A549 (cell line): ENCODE measurements at regions not wholly inside any gene's neighbourhood (a gene's known extent, or its start where the extent isn't known, plus 50 kb on each side); places are given as distances from the start of the nearest gene placed in this dataset.

Experiments used
- ATAC-seq, 2 experiments: fragments of 200-7000 bp in 1 of 2; fragments of >200 bp in 1 of 2; cut with Nextera tagmentation in 1 of 2; cut with Tn5 transposase in 1 of 2; 3 replicates each; pipeline versions ENCODE4 v1.8.0 to v1.9.1; 2018 to 2020; ENCODE audit warnings: mild to moderate bottlenecking in 1 of 2, moderate library complexity in 1 of 2
- CTCF ChIA-PET: fragments of 300-600 bp; sonication (Branson Sonifier 250); formaldehyde crosslinking; extraction: SDS; loops from one replicate; lab custom pipeline; 2021; ENCODE audit warnings: antibody characterized with exemption, inconsistent platforms; lab: Yijun Ruan, JAX
- POLR2A ChIA-PET: fragments of 350-600 bp; formaldehyde crosslinking; extraction: SDS; loops from one replicate; lab custom pipeline; 2021; ENCODE audit warnings: antibody characterized with exemption, inconsistent platforms; lab: Yijun Ruan, JAX
- DNase-seq, 2 experiments: peaks; one replicate each; pipeline versions ENCODE4 v3.0.0 to v3.0.0-alpha.2; 2011 to 2016; ENCODE audit warnings: low read depth in 1 of 2, low spot score in 1 of 2
- FAIRE-seq: peaks from 2 replicates; lab custom pipeline; 2011; peaks lifted over from hg19 to GRCh38; lab: Jason Lieb, UNC
- H3K27ac ChIP-seq, 2 experiments: fragments of >200 bp; sonication (Bioruptor Twin); formaldehyde crosslinking; 3 replicates each; pipeline ENCODE4 v1.5.1; 2016 to 2017
- H3K4me1 ChIP-seq: fragments of >200 bp; sonication (Bioruptor Twin); formaldehyde crosslinking; 3 replicates; pipeline ENCODE4 v1.6.1; 2016
- H3K4me2 ChIP-seq: fragments of >200 bp; sonication (Bioruptor Twin); formaldehyde crosslinking; 3 replicates; pipeline ENCODE4 v1.6.1; 2016
- H3K4me3 ChIP-seq: fragments of >200 bp; sonication (Bioruptor Twin); formaldehyde crosslinking; 3 replicates; pipeline ENCODE4 v1.5.1; 2016
- H3K9me3 ChIP-seq: fragments of >200 bp; sonication (Bioruptor Twin); formaldehyde crosslinking; 3 replicates; pipeline ENCODE4 v1.6.1; 2016
- CBX2 ChIP-seq: fragments of 200-600 bp; sonication (generic); IDR thresholded peaks from 2 replicates; pipeline ENCODE4 v1.6.1; 2016; ENCODE audit warnings: low read depth, mild to moderate bottlenecking, borderline replicate concordance
- CEBPB ChIP-seq, 2 experiments: fragments of >200 bp in 1 of 2; sonication (Bioruptor Twin) in 1 of 2; formaldehyde crosslinking in 1 of 2; IDR thresholded peaks; 2 replicates each; pipeline ENCODE4 v1.6.1; 2012 to 2016
- EHF ChIP-seq: fragments of 250-450 bp; sonication (Bioruptor Pico); IDR thresholded peaks from 2 replicates; pipeline ENCODE4 v1.5.0; 2020; ENCODE audit warnings: mild to moderate bottlenecking
- EP300 ChIP-seq, 2 experiments: fragments of >200 bp; sonication (Bioruptor Twin); formaldehyde crosslinking; IDR thresholded peaks; 2 replicates in 1 of 2; 3 replicates in 1 of 2; pipeline ENCODE4 v1.6.1; 2016 to 2017
- ESRRA ChIP-seq: fragments of 150-350 bp; IDR thresholded peaks from 2 replicates; pipeline ENCODE4 v1.6.1; 2014; ENCODE audit warnings: mild to moderate bottlenecking, low read length, borderline replicate concordance
- FOSB ChIP-seq: fragments of 250-450 bp; sonication (Bioruptor Pico); IDR thresholded peaks from 2 replicates; pipeline ENCODE4 v1.5.0; 2020; ENCODE audit warnings: mild to moderate bottlenecking, moderate library complexity
- GATA3 ChIP-seq: IDR thresholded peaks from 2 replicates; pipeline ENCODE4 v1.6.1; 2012; ENCODE audit warnings: borderline replicate concordance
- HDAC2 ChIP-seq: fragments of 200-600 bp; sonication (generic); IDR thresholded peaks from 2 replicates; pipeline ENCODE4 v1.6.1; 2016
- HEYL ChIP-seq: fragments of 250-450 bp; sonication (Bioruptor Pico); IDR thresholded peaks from 2 replicates; pipeline ENCODE4 v1.8.0; 2021; ENCODE audit warnings: mild to moderate bottlenecking, moderate library complexity
- HMGXB4 ChIP-seq: fragments of 250-450 bp; sonication (Bioruptor Pico); IDR thresholded peaks from 2 replicates; pipeline ENCODE4 v1.5.0; 2021; ENCODE audit warnings: mild to moderate bottlenecking, moderate library complexity, borderline replicate concordance
- HOXA7 ChIP-seq: fragments of 250-450 bp; sonication (Bioruptor Pico); IDR thresholded peaks from 2 replicates; pipeline ENCODE4 v1.5.0; 2020; ENCODE audit warnings: mild to moderate bottlenecking, moderate library complexity
- HOXB5 ChIP-seq: fragments of 250-450 bp; sonication (Bioruptor Pico); IDR thresholded peaks from 2 replicates; pipeline ENCODE4 v1.5.0; 2020; ENCODE audit warnings: mild to moderate bottlenecking, moderate library complexity
- JUNB ChIP-seq: fragments of >200 bp; sonication (Bioruptor Twin); formaldehyde crosslinking; IDR thresholded peaks from 2 replicates; pipeline ENCODE4 v1.6.1; 2016
- KDM1A ChIP-seq: fragments of 200-600 bp; sonication (generic); IDR thresholded peaks from 2 replicates; pipeline ENCODE4 v1.6.1; 2016; ENCODE audit warnings: low read depth, mild to moderate bottlenecking
- KDM5A ChIP-seq: fragments of 200-600 bp; sonication (generic); IDR thresholded peaks from 2 replicates; pipeline ENCODE4 v1.6.1; 2016; ENCODE audit warnings: antibody characterized with exemption, mild to moderate bottlenecking
- MAFK ChIP-seq: fragments of 450-650 bp; IDR thresholded peaks from 2 replicates; pipeline ENCODE4 v1.6.1; 2014; ENCODE audit not compliant: partially characterized antibody
- MAX ChIP-seq: IDR thresholded peaks from 2 replicates; pipeline ENCODE4 v1.6.1; 2012
- MAZ ChIP-seq: fragments of 150-350 bp; IDR thresholded peaks from 2 replicates; pipeline ENCODE4 v1.6.1; 2014; ENCODE audit warnings: antibody characterized with exemption, low read depth, low read length, borderline replicate concordance
- POLR2A ChIP-seq: IDR thresholded peaks from 2 replicates; pipeline ENCODE4 v1.6.1; 2012; ENCODE audit warnings: mild to moderate bottlenecking, low read length
- POLR2AphosphoS2 ChIP-seq: conservative IDR thresholded peaks from 2 replicates; pipeline ENCODE4 v1.6.1; 2012; ENCODE audit warnings: low read length, improper control_type of control experiment, inconsistent platforms
- RARB ChIP-seq: fragments of 250-450 bp; sonication (Bioruptor Pico); IDR thresholded peaks from 2 replicates; pipeline ENCODE4 v1.8.0; 2021; ENCODE audit warnings: mild to moderate bottlenecking, moderate library complexity
- RFX5 ChIP-seq: fragments of 450-650 bp; IDR thresholded peaks from 2 replicates; pipeline ENCODE4 v1.7.1; 2014; ENCODE audit warnings: antibody characterized with exemption, mild to moderate bottlenecking, moderate library complexity
- RNF2 ChIP-seq: fragments of 200-600 bp; sonication (generic); IDR thresholded peaks from 2 replicates; pipeline ENCODE4 v1.6.1; 2016; ENCODE audit warnings: low read depth, mild to moderate bottlenecking, antibody characterized with exemption, moderate library complexity, borderline replicate concordance
- SMC3 ChIP-seq: fragments of >200 bp; sonication (Bioruptor Twin); formaldehyde crosslinking; IDR thresholded peaks from 3 replicates; pipeline ENCODE4 v1.6.1; 2018; ENCODE audit warnings: inconsistent platforms
- SREBF2 ChIP-seq: fragments of 450-650 bp; IDR thresholded peaks from 2 replicates; pipeline ENCODE4 v1.6.1; 2014; ENCODE audit warnings: mild to moderate bottlenecking, moderate library complexity
- ZC3H11A ChIP-seq: fragments of 450-650 bp; IDR thresholded peaks from 2 replicates; pipeline ENCODE4 v1.6.1; 2014; ENCODE audit warnings: antibody characterized with exemption, mild to moderate bottlenecking
- ZSCAN20 ChIP-seq: fragments of 250-450 bp; sonication (Bioruptor Pico); IDR thresholded peaks from 2 replicates; pipeline ENCODE4 v1.8.0; 2022; ENCODE audit warnings: mild to moderate bottlenecking, moderate library complexity
- WGBS: methylation state at CpG from one replicate; pipeline ENCODE4 v1.1.6; 2017; ENCODE audit errors: missing lambda C conversion rate; 5-methylcytosine and 5-hydroxymethylcytosine counted together

- Histone ChIP-seq H3K4me1 (0 out of 3 replicates have a peak, but pooled peaks cover 5% of the 10 kb centered on the region), H3K9me3 (no peaks in the 10 kb centered on the region), H3K27ac (no peak overlapping the region), H3K4me2 (no peak overlapping the region), H3K4me3 (no peak overlapping the region)
- POLR2A ChIA-PET: no interaction called here
- WGBS: 100% methylated on average over 1 of the region's 1 CpG
- no peak for TF ChIP-seq HDAC2
- no peak for TF ChIP-seq HOXA7 (CRISPR knock-in tag)
- no peak for TF ChIP-seq KDM1A
- no peak for TF ChIP-seq RARB (CRISPR knock-in tag)
- no peak for TF ChIP-seq CEBPB (IDR thresholded peaks at IDR 0.05)
- no peak for TF ChIP-seq JUNB
- no peak for TF ChIP-seq HMGXB4 (CRISPR knock-in tag)
- no peak for TF ChIP-seq SREBF2
- TF ChIP-seq MAFK: no peak
- TF ChIP-seq EHF (CRISPR knock-in tag): no peak
- TF ChIP-seq POLR2A: no peak
- TF ChIP-seq HOXB5 (CRISPR knock-in tag): no peak
- no peak for TF ChIP-seq RNF2
- no peak for TF ChIP-seq HEYL (CRISPR knock-in tag)
- TF ChIP-seq GATA3: no peak
- TF ChIP-seq CBX2: no peak
- no peak for FAIRE-seq
- no peak for ATAC-seq
- CTCF ChIA-PET: interaction anchor here (1.5 kb wide), 1 partner anchor 32 kb away, joined by 3 read pairs; no protein-coding TSS in a partner anchor
- DNase-seq: no peak
Measured at GRCh38 chr11:101757741-101758140, 157.1 kb upstream of the CEP126 start.

- Histone ChIP-seq H3K4me1 (peaks cover 9% of the 10 kb centered on the region; the same call in 2 of the 3 replicates), H3K4me3 (no peak overlapping the region), H3K27ac (peak overlapping the region; percentile 16 to 35; a peak in 2 of 6 replicates), H3K4me2 (peak overlapping the region; percentile 31), H3K9me3 (no peaks in the 10 kb centered on the region)
- POLR2A ChIA-PET: no interaction called here
- CTCF ChIA-PET: interaction anchor here (0.9 kb wide), 1 partner anchor 243 kb away, joined by 5 read pairs; no protein-coding TSS in a partner anchor
- ATAC-seq: no peak
- no peak for FAIRE-seq
- TF ChIP-seq POLR2AphosphoS2 (no peak), HOXA7 (CRISPR knock-in tag) (no peak), FOSB (CRISPR knock-in tag) (no peak), MAX (no peak), CEBPB (IDR thresholded peaks at IDR 0.05) (no peak), MAFK (no peak), MAZ (no peak), EP300 (IDR thresholded peaks at IDR 0.05) (no peak), ESRRA (no peak), KDM5A (no peak), SMC3 (no peak), CBX2 (no peak), ZC3H11A (no peak), ZSCAN20 (no peak), RFX5 (no peak), HEYL (CRISPR knock-in tag) (no peak)
- WGBS: 49% methylated on average over 3 of the region's 3 CpGs
- peak in 1 of 2 experiments; percentile 3 for DNase-seq
Measured at GRCh38 chr11:101748572-101749344, 165.0 kb upstream of the TRPC6 start.
